K562 (cell line): ENCODE measurements at regions not wholly inside any gene's neighbourhood (a gene's known extent, or its start where the extent isn't known, plus 50 kb on each side); places are given as distances from the start of the nearest gene placed in this dataset.

Source experiments
- ATAC-seq: fragments of 200-7000 bp; cut with Tn5 transposase; 3 replicates; pipeline ENCODE4 v1.9.1; 2020; ENCODE audit warnings: moderate library complexity
- BruUV-seq: library from RNA; stranded (reverse); fragments of 400-500 nt; replicated peaks from 2 replicates; lab custom pipeline; 2021; lab: Mats Ljungman, UMichigan
- CTCF ChIA-PET: fragments of 300-600 bp; formaldehyde crosslinking; extraction: SDS; loops from one replicate; lab custom pipeline; 2021; ENCODE audit warnings: low intra/inter-chr PET ratio; lab: Yijun Ruan, JAX
- POLR2A ChIA-PET: fragments of 300-600, 350-650 bp; sonication (Branson Sonifier 250); formaldehyde crosslinking; extraction: SDS; loops from one replicate; lab custom pipeline; 2021; ENCODE audit warnings: antibody characterized with exemption, inconsistent platforms; lab: Yijun Ruan, JAX
- DNase-seq, 4 experiments: peaks; one replicate each; pipeline versions ENCODE4 v3.0.0 to v3.0.0-alpha.2; 2011 to 2018; ENCODE audit warnings: low spot score in 3 of 4, mixed read lengths in 3 of 4; ENCODE audit errors: extremely low read depth in 1 of 4
- FAIRE-seq: peaks from 2 replicates; lab custom pipeline; 2011; peaks lifted over from hg19 to GRCh38; lab: Jason Lieb, UNC
- H2AFZ ChIP-seq: 2 replicates; pipeline ENCODE4 v1.6.0; 2011; ENCODE audit warnings: low read depth, low read length, control low read depth, inconsistent platforms
- H3K27ac ChIP-seq: fragments of 200-600 bp; 3 replicates; pipeline ENCODE4 v1.8.0; 2011; ENCODE audit warnings: low read depth, mild to moderate bottlenecking, control low read depth, inconsistent platforms, low read length, moderate library complexity, mixed read lengths; ENCODE audit errors: extremely low read depth
- H3K27me3 ChIP-seq, 2 experiments: fragments of 300-600 bp in 1 of 2; 2 replicates in 1 of 2; 3 replicates in 1 of 2; pipeline versions ENCODE4 v1.6.0 to v1.8.0; 2011; ENCODE audit warnings: inconsistent platforms in 2 of 2, low read length in 2 of 2, mild to moderate bottlenecking in 1 of 2, mixed read lengths in 1 of 2, moderate library complexity in 1 of 2; ENCODE audit not compliant: control insufficient read depth in 2 of 2, insufficient read depth in 2 of 2
- H3K36me3 ChIP-seq: fragments of 300-600 bp; 3 replicates; pipeline ENCODE4 v1.8.0; 2011; ENCODE audit warnings: mild to moderate bottlenecking, low read length, inconsistent platforms; ENCODE audit not compliant: control insufficient read depth, insufficient read depth
- H3K4me1 ChIP-seq, 2 experiments: fragments of 200-600 bp in 1 of 2; replicated peaks in 1 of 2; 2 replicates in 1 of 2; 3 replicates in 1 of 2; pipeline versions ENCODE4 v1.5.1 to v1.8.0; 2011; ENCODE audit warnings: inconsistent platforms in 2 of 2, low read length in 2 of 2, mild to moderate bottlenecking in 1 of 2, mixed read lengths in 1 of 2, moderate library complexity in 1 of 2; ENCODE audit not compliant: control insufficient read depth in 2 of 2, insufficient read depth in 2 of 2
- H3K4me2 ChIP-seq: 2 replicates; pipeline ENCODE4 v1.6.1; 2011; ENCODE audit warnings: low read length, control low read depth, inconsistent platforms, mixed read lengths; ENCODE audit not compliant: insufficient read depth
- H3K4me3 ChIP-seq: fragments of 200-600 bp; sonication (generic), shearing (Covaris generic); 2 replicates; pipeline ENCODE4 v1.5.1; 2016; ENCODE audit warnings: control low read depth, inconsistent platforms
- H3K79me2 ChIP-seq: fragments of 200-600 bp; 3 replicates; pipeline ENCODE4 v1.8.0; 2011; ENCODE audit warnings: low read length, inconsistent platforms; ENCODE audit not compliant: control insufficient read depth, insufficient read depth
- H3K9ac ChIP-seq, 2 experiments: 2 replicates each; pipeline versions ENCODE4 v1.6.0 to v1.6.1; 2011; ENCODE audit warnings: low read depth in 2 of 2, low read length in 2 of 2, control low read depth in 1 of 2, inconsistent platforms in 1 of 2, mild to moderate bottlenecking in 1 of 2, mixed read lengths in 1 of 2; ENCODE audit not compliant: insufficient read depth in 1 of 2
- H3K9me1 ChIP-seq: one replicate; pipeline ENCODE4 v1.6.0; 2011; ENCODE audit warnings: inconsistent platforms, mild to moderate bottlenecking, low read length, moderate library complexity; ENCODE audit not compliant: control insufficient read depth, insufficient read depth
- H3K9me3 ChIP-seq: replicated peaks from 2 replicates; pipeline ENCODE4 v1.5.1; 2011; ENCODE audit warnings: low read depth, low read length, inconsistent platforms; ENCODE audit not compliant: control insufficient read depth, insufficient read depth
- H4K20me1 ChIP-seq: replicated peaks from 2 replicates; pipeline ENCODE4 v1.6.1; 2011; ENCODE audit warnings: low read length, inconsistent platforms, mixed read lengths; ENCODE audit not compliant: control insufficient read depth, insufficient read depth
- EWSR1 ChIP-seq: fragments of 450-650 bp; IDR thresholded peaks from 2 replicates; pipeline ENCODE4 v1.6.1; 2018; ENCODE audit warnings: borderline replicate concordance, mild to moderate bottlenecking, low read depth, moderate library complexity; ENCODE audit not compliant: partially characterized antibody
- GTF2E2 ChIP-seq: fragments of 200-800 bp; sonication (Bioruptor generic); IDR thresholded peaks from 2 replicates; pipeline ENCODE4 v1.6.1; 2016; ENCODE audit warnings: missing genetic modification characterization, missing compliant biosample characterization
- IRF9 ChIP-seq: fragments of 450-650 bp; IDR thresholded peaks from 2 replicates; pipeline ENCODE4 v1.6.1; 2016; ENCODE audit warnings: missing biosample characterization, missing genetic modification characterization
- MGA ChIP-seq: fragments of 450-650 bp; IDR thresholded peaks from 2 replicates; pipeline ENCODE4 v1.6.1; 2016; ENCODE audit warnings: mild to moderate bottlenecking, moderate library complexity
- MTA3 ChIP-seq: fragments of 450-650 bp; formaldehyde crosslinking; IDR thresholded peaks from 2 replicates; pipeline ENCODE4 v1.6.1; 2017; ENCODE audit warnings: mild to moderate bottlenecking, borderline replicate concordance
- TAF1 ChIP-seq: IDR thresholded peaks from 2 replicates; pipeline ENCODE4 v1.6.1; 2011; ENCODE audit warnings: mild to moderate bottlenecking, low read length, moderate library complexity; ENCODE audit not compliant: insufficient read depth, control insufficient read depth, severe bottlenecking; ENCODE audit errors: extremely low read depth
- TGIF2 ChIP-seq: sonication (generic); formaldehyde crosslinking; IDR thresholded peaks from 2 replicates; pipeline ENCODE4 v1.8.1; 2022; ENCODE audit warnings: mild to moderate bottlenecking, missing genetic modification reagents, moderate library complexity
- ZNF384 ChIP-seq: IDR thresholded peaks from 2 replicates; pipeline ENCODE4 v1.6.1; 2012; ENCODE audit warnings: low read depth, low read length, improper control_type of control experiment
- WGBS: fragments of 100-300 bp; shearing (Covaris generic); methylation state at CpG from one replicate; pipeline ENCODE4 v1.1.6; 2016; ENCODE audit warnings: low coverage, mixed read lengths; ENCODE audit not compliant: insufficient coverage; ENCODE audit errors: missing lambda C conversion rate; 5-methylcytosine and 5-hydroxymethylcytosine counted together
- in situ Hi-C: fragments of 300-500 bp; cut with MboI; formaldehyde crosslinking; loops from 4 replicates; pipeline ENCODE4 v1.15.0; 2018; ENCODE audit warnings: inconsistent platforms, mixed read lengths
- intact Hi-C: fragments of 100-400 bp; cut with micrococcal nuclease; formaldehyde crosslinking; loops from 2 replicates; pipeline ENCODE4 v1.14.2; 2022

DNA sequence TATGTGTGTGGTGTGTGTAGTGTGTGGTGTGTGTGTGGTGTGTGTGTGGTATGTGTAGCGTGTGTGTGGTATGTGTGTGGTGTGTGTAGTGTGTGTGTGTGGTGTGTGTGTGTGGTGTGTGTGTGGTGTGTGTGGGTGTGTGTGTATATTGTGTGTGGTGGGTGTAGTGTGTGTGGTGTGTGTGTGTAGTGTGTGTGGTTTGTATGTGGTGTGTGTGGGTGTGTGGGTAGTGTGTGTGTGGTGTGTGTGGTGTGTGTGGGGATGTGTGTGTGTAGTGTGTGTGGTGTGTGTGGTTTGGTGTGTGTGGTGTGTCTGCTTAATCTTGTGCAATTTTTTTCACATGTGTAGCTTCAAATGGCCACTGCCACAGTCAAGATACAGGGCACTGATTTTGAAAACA lies 94.5 kb downstream of the CPZ start:
- DNase-seq = no peak
- no peak for ATAC-seq
- ChIA-PET CTCF (no interaction called here), POLR2A (no interaction called here)
- peaks cover 2 to 31% of the 10 kb centered on the region in 2 experiments; a peak in 3 of 5 replicates for H3K27me3 ChIP-seq
- H3K4me3 ChIP-seq = no peak overlapping the region
- H3K9ac ChIP-seq = no peak overlapping the region
- no peak overlapping the region for H3K27ac ChIP-seq
- no peak overlapping the region for H2AFZ ChIP-seq
- whole genome bisulfite sequencing = no CpG with 5 or more reads among the region's 1 CpG
- no peak for FAIRE-seq
- no peaks in the 10 kb centered on the region for H3K9me3 ChIP-seq
- no TSS peak for BruUV-seq
- in situ Hi-C loops (loop anchor here (10.0 kb wide), 1 partner anchor 238 kb away; no protein-coding TSS in a partner anchor), intact Hi-C loops (loop anchor here (5.0 kb wide), 1 partner anchor 200 kb away; no protein-coding TSS in a partner anchor)
- peaks cover 16% of the 10 kb centered on the region; the same call in 1 of the 2 replicates for H4K20me1 ChIP-seq
- H3K36me3 ChIP-seq = no peaks in the 10 kb centered on the region
- no peaks in the 10 kb centered on the region for H3K79me2 ChIP-seq
- peaks cover 0 to 4% of the 10 kb centered on the region in 2 experiments; a peak in 2 of 5 replicates for H3K4me1 ChIP-seq
- no peaks in the 10 kb centered on the region for H3K9me1 ChIP-seq
- H3K4me2 ChIP-seq = no peak overlapping the region
- TF ChIP-seq TGIF2 (CRISPR knock-in tag) (no peak), GTF2E2 (tag) (no peak), IRF9 (no peak), MTA3 (no peak), TAF1 (no peak), ZNF384 (no peak), MGA (no peak), EWSR1 (no peak)
